ENCODE measurements at regions not wholly inside any gene's neighbourhood (a gene's known extent, or its start where the extent isn't known, plus 50 kb on each side); places are given as distances from the start of the nearest gene placed in this dataset.

DNA sequence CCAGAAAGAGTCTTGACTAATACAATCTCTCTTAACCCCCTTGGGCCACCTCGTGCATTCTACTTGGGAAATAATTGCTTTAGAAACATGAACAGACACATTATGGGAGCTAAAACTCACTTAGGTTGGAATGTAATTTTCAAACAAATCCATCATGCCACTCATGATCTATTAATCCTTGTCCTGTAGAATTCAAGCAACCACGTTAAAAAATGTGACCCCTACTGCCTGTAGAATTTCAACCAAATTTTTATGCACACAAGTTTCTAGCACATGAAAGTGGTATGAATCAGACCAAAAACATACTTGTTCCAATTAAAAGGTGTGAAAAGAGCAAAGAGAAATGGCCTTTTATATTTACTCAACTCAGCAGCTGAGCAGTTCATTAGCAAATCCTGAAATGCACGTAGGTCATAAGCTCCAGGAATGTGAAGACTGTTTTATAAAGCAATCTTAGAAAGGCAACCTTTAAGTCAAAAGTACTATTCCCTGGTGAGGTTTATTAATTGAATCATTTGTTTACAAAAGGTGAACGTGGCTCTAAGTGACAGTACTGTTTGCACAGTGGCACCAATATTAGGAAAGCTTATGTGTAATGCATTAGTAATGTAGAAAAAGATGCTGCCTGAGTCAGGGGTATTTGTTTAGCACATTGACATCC lies 459.4 kb upstream of the UBE2E3 start:
- no CpG with 5 or more reads among the region's 4 CpGs for WGBS (ENCODE audit: extremely low coverage, insufficient coverage, low lambda C conversion rate)
- no peak overlapping the region for H3K4me3 ChIP-seq (ENCODE audit: low read length)
- DNase-seq: no peak
- peaks cover 4% of the 10 kb centered on the region for H3K4me1 ChIP-seq (ENCODE audit: control insufficient read depth, low read depth, low read length)
- H4K5ac ChIP-seq (ENCODE audit: low read length): no peak overlapping the region
- H2BK5ac ChIP-seq (ENCODE audit: low read length): no peak overlapping the region
- no peaks in the 10 kb centered on the region for H3K27me3 ChIP-seq (ENCODE audit: insufficient read depth, low read length, poor library complexity)
- H2BK15ac ChIP-seq (replicated peaks; ENCODE audit: low read depth): no peak overlapping the region
- no peak overlapping the region for H3K56ac ChIP-seq (ENCODE audit: low read length)
- no peak overlapping the region for H3K18ac ChIP-seq (ENCODE audit: low read length)
- H3K4me2 ChIP-seq (ENCODE audit: low read length): no peak overlapping the region
- no peaks in the 10 kb centered on the region for H3K79me1 ChIP-seq (ENCODE audit: low read length)
- no peak overlapping the region for H3K23ac ChIP-seq (ENCODE audit: low read length)
- no peak overlapping the region for H2BK120ac ChIP-seq (ENCODE audit: low read depth, low read length)
- H3K27ac ChIP-seq (ENCODE audit: low read depth, low read length): no peak overlapping the region
- H3K9ac ChIP-seq (ENCODE audit: low read length): no peak overlapping the region
- no peak overlapping the region for H3K4ac ChIP-seq (ENCODE audit: low read depth, low read length)
- H4K8ac ChIP-seq (ENCODE audit: low read depth, low read length): no peak overlapping the region
- H3K36me3 ChIP-seq (ENCODE audit: control insufficient read depth, insufficient read depth, low read length): no peaks in the 10 kb centered on the region
- no peak overlapping the region for H2AK5ac ChIP-seq (ENCODE audit: low read length)
- no peaks in the 10 kb centered on the region for H3K79me2 ChIP-seq (ENCODE audit: control insufficient read depth, insufficient read depth, low read length)

DNA sequence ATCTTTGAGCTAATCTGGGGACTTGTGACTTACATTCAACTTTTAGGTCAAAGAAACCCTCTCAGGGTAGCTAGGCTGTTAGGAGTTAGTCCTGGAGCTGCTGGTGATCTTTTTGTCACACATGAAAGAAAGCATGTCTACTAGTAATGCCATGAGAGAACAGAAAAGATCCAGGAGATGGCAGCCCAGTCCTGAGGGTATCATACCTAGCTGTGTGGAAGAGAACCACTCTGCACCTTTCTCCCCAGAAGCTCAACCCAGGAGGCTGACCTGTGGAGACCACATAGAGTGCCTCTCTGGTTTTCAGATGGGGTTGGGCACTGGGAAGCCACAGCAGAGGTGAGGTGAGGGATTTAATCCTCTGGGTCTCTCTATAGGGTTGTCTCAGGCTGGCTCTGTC lies 460.2 kb upstream of the UBE2E3 start:
- H2AK5ac ChIP-seq (ENCODE audit: low read length): no peak overlapping the region
- H3K27me3 ChIP-seq (ENCODE audit: insufficient read depth, low read length, poor library complexity): no peaks in the 10 kb centered on the region
- no peaks in the 10 kb centered on the region for H3K79me1 ChIP-seq (ENCODE audit: low read length)
- H2BK120ac ChIP-seq (ENCODE audit: low read depth, low read length): no peak overlapping the region
- no peak overlapping the region for H4K8ac ChIP-seq (ENCODE audit: low read depth, low read length)
- H4K5ac ChIP-seq (ENCODE audit: low read length): no peak overlapping the region
- peaks cover 4% of the 10 kb centered on the region for H3K4me1 ChIP-seq (ENCODE audit: control insufficient read depth, low read depth, low read length)
- no peak overlapping the region for H3K4me3 ChIP-seq (ENCODE audit: low read length)
- no peak overlapping the region for H2BK15ac ChIP-seq (replicated peaks; ENCODE audit: low read depth)
- H3K23ac ChIP-seq (ENCODE audit: low read length): no peak overlapping the region
- H3K79me2 ChIP-seq (ENCODE audit: control insufficient read depth, insufficient read depth, low read length): no peaks in the 10 kb centered on the region
- H2BK5ac ChIP-seq (ENCODE audit: low read length): no peak overlapping the region
- no peaks in the 10 kb centered on the region for H3K36me3 ChIP-seq (ENCODE audit: control insufficient read depth, insufficient read depth, low read length)
- no peak overlapping the region for H3K27ac ChIP-seq (ENCODE audit: low read depth, low read length)
- no peak overlapping the region for H3K4ac ChIP-seq (ENCODE audit: low read depth, low read length)
- no peak overlapping the region for H3K9ac ChIP-seq (ENCODE audit: low read length)
- H3K4me2 ChIP-seq (ENCODE audit: low read length): no peak overlapping the region
- no peak overlapping the region for H3K18ac ChIP-seq (ENCODE audit: low read length)
- H3K56ac ChIP-seq (ENCODE audit: low read length): no peak overlapping the region
- DNase-seq: peak; percentile 35

DNA sequence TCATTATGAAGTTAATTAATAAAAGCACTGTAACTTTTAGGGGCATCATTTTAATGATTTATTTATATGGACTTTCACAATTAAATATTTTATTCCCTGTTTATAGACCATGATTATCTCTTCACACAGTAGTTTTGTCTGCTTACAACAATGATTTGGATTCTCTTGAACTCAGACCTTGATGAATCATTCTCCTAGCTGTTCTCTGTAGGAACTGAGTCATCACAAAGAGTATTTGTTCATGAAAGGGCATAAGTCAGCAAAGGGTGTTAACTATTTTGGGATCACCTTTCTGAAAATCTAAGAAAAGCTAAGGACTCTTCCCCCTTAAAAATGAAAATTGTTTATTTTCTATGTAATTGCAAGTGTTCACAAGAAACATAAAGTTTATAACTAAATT lies 461.1 kb upstream of the UBE2E3 start:
- peaks cover 1% of the 10 kb centered on the region for H3K4me1 ChIP-seq (ENCODE audit: control insufficient read depth, low read depth, low read length)
- H2BK120ac ChIP-seq (ENCODE audit: low read depth, low read length): no peak overlapping the region
- no peaks in the 10 kb centered on the region for H3K79me2 ChIP-seq (ENCODE audit: control insufficient read depth, insufficient read depth, low read length)
- no peak overlapping the region for H3K4me2 ChIP-seq (ENCODE audit: low read length)
- H3K79me1 ChIP-seq (ENCODE audit: low read length): no peaks in the 10 kb centered on the region
- H4K5ac ChIP-seq (ENCODE audit: low read length): no peak overlapping the region
- H3K4ac ChIP-seq (ENCODE audit: low read depth, low read length): no peak overlapping the region
- no peak overlapping the region for H3K27ac ChIP-seq (ENCODE audit: low read depth, low read length)
- H3K27me3 ChIP-seq (ENCODE audit: insufficient read depth, low read length, poor library complexity): no peaks in the 10 kb centered on the region
- H2BK15ac ChIP-seq (replicated peaks; ENCODE audit: low read depth): no peak overlapping the region
- no peak overlapping the region for H3K18ac ChIP-seq (ENCODE audit: low read length)
- no peak overlapping the region for H3K23ac ChIP-seq (ENCODE audit: low read length)
- H3K36me3 ChIP-seq (ENCODE audit: control insufficient read depth, insufficient read depth, low read length): no peaks in the 10 kb centered on the region
- H3K4me3 ChIP-seq (ENCODE audit: low read length): no peak overlapping the region
- H2BK5ac ChIP-seq (ENCODE audit: low read length): no peak overlapping the region
- H3K9ac ChIP-seq (ENCODE audit: low read length): no peak overlapping the region
- peak; percentile 8 for DNase-seq
- H3K56ac ChIP-seq (ENCODE audit: low read length): no peak overlapping the region
- H4K8ac ChIP-seq (ENCODE audit: low read depth, low read length): no peak overlapping the region
- no peak overlapping the region for H2AK5ac ChIP-seq (ENCODE audit: low read length)

DNA sequence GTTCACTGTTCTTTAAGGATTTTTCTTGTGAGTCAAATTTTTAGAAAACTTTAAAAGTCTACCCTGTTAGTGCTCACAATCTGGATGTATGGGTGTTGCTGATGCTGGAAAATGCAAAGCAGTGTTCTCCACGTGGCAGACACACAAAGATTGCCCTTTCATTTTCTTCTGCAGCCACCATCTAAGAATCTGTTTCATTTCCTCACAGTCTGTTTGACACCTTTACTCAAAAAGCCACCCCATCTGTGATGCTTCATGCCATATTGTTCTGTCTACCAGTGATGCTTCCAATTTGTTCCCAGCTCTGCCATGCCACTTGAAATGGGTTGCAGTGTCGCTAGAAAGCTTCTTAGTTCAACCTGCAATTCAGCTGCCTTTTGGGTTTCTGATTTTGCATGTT lies 464.2 kb upstream of the UBE2E3 start:
- Histone ChIP-seq H2BK15ac (replicated peaks; ENCODE audit: low read depth) (no peak overlapping the region), H3K18ac (ENCODE audit: low read length) (no peak overlapping the region), H3K4me2 (ENCODE audit: low read length) (no peak overlapping the region), H3K23ac (ENCODE audit: low read length) (no peak overlapping the region), H3K56ac (ENCODE audit: low read length) (no peak overlapping the region), H3K79me2 (ENCODE audit: control insufficient read depth, insufficient read depth, low read length) (no peaks in the 10 kb centered on the region), H4K8ac (ENCODE audit: low read depth, low read length) (no peak overlapping the region), H2BK5ac (ENCODE audit: low read length) (no peak overlapping the region), H4K5ac (ENCODE audit: low read length) (no peak overlapping the region), H3K27me3 (ENCODE audit: insufficient read depth, low read length, poor library complexity) (no peaks in the 10 kb centered on the region), H3K9ac (ENCODE audit: low read length) (no peak overlapping the region), H2AK5ac (ENCODE audit: low read length) (no peak overlapping the region), H3K4ac (ENCODE audit: low read depth, low read length) (no peak overlapping the region), H3K79me1 (ENCODE audit: low read length) (no peaks in the 10 kb centered on the region), H3K4me3 (ENCODE audit: low read length) (no peak overlapping the region), H2BK120ac (ENCODE audit: low read depth, low read length) (no peak overlapping the region), H3K4me1 (ENCODE audit: control insufficient read depth, low read depth, low read length) (no peaks in the 10 kb centered on the region), H3K27ac (ENCODE audit: low read depth, low read length) (no peak overlapping the region), H3K36me3 (ENCODE audit: control insufficient read depth, insufficient read depth, low read length) (no peaks in the 10 kb centered on the region)
- no CpG with 5 or more reads among the region's 2 CpGs for WGBS (ENCODE audit: extremely low coverage, insufficient coverage, low lambda C conversion rate)
- no peak for DNase-seq

DNA sequence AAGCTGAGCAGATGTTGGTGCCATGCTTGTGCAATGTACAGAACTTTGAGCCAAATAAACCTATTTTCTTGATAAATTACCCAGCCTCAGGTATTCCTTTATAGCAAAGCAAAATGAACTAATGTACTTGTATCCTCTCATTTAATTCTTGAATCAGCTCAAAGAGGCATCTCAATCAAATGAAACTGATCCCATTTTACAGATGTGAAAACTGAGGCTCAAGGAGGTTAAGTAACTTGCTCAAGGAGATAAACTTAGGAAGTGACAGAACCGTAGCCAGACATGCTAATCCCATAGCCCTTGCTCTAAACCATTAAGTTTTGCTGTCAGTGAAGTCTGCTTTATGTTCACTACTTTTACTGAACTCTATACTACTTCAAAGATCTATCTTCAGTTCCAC lies 467.0 kb upstream of the UBE2E3 start:
- no peak overlapping the region for H4K8ac ChIP-seq (ENCODE audit: low read depth, low read length)
- H2BK120ac ChIP-seq (ENCODE audit: low read depth, low read length): no peak overlapping the region
- WGBS (ENCODE audit: extremely low coverage, insufficient coverage, low lambda C conversion rate): no CpG with 5 or more reads among the region's 1 CpG
- no peak overlapping the region for H3K23ac ChIP-seq (ENCODE audit: low read length)
- H3K56ac ChIP-seq (ENCODE audit: low read length): no peak overlapping the region
- DNase-seq: no peak
- no peak overlapping the region for H3K4me3 ChIP-seq (ENCODE audit: low read length)
- H3K4ac ChIP-seq (ENCODE audit: low read depth, low read length): no peak overlapping the region
- H3K27me3 ChIP-seq (ENCODE audit: insufficient read depth, low read length, poor library complexity): no peaks in the 10 kb centered on the region
- H3K27ac ChIP-seq (ENCODE audit: low read depth, low read length): no peak overlapping the region
- H3K36me3 ChIP-seq (ENCODE audit: control insufficient read depth, insufficient read depth, low read length): no peaks in the 10 kb centered on the region
- H2AK5ac ChIP-seq (ENCODE audit: low read length): no peak overlapping the region
- no peak overlapping the region for H4K5ac ChIP-seq (ENCODE audit: low read length)
- no peaks in the 10 kb centered on the region for H3K79me1 ChIP-seq (ENCODE audit: low read length)
- no peak overlapping the region for H3K18ac ChIP-seq (ENCODE audit: low read length)
- no peak overlapping the region for H2BK15ac ChIP-seq (replicated peaks; ENCODE audit: low read depth)
- H2BK5ac ChIP-seq (ENCODE audit: low read length): no peak overlapping the region
- no peak overlapping the region for H3K4me2 ChIP-seq (ENCODE audit: low read length)
- no peaks in the 10 kb centered on the region for H3K4me1 ChIP-seq (ENCODE audit: control insufficient read depth, low read depth, low read length)
- no peak overlapping the region for H3K9ac ChIP-seq (ENCODE audit: low read length)
- H3K79me2 ChIP-seq (ENCODE audit: control insufficient read depth, insufficient read depth, low read length): no peaks in the 10 kb centered on the region

DNA sequence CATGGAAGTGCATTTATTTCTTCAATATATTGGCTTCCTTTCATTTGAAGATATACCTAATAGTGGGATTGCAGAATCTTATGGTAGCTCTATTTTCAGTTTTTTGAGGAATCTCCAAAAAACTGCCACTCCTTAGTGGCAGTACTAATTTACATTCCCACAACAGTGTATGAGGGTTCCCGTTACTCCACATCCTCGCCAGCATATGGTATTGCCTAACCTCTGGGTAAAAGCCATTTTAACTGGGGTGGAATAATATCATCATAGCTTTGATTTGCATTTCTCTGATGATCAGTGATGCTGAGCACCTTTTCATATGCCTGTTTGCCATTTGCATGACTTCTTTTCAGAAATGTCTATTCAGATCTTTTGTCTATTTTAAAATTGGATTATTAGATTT lies 471.9 kb upstream of the UBE2E3 start:
- no peak overlapping the region for H3K27ac ChIP-seq (ENCODE audit: low read depth, low read length)
- no peak overlapping the region for H3K9ac ChIP-seq (ENCODE audit: low read length)
- H3K79me1 ChIP-seq (ENCODE audit: low read length): no peaks in the 10 kb centered on the region
- H3K27me3 ChIP-seq (ENCODE audit: insufficient read depth, low read length, poor library complexity): no peaks in the 10 kb centered on the region
- no peak overlapping the region for H4K5ac ChIP-seq (ENCODE audit: low read length)
- no CpG with 5 or more reads among the region's 2 CpGs for WGBS (ENCODE audit: extremely low coverage, insufficient coverage, low lambda C conversion rate)
- no peak overlapping the region for H2AK5ac ChIP-seq (ENCODE audit: low read length)
- DNase-seq: no peak
- H3K4me1 ChIP-seq (ENCODE audit: control insufficient read depth, low read depth, low read length): no peaks in the 10 kb centered on the region
- no peak overlapping the region for H3K56ac ChIP-seq (ENCODE audit: low read length)
- H3K18ac ChIP-seq (ENCODE audit: low read length): no peak overlapping the region
- H3K4me3 ChIP-seq (ENCODE audit: low read length): no peak overlapping the region
- H2BK5ac ChIP-seq (ENCODE audit: low read length): no peak overlapping the region
- H3K36me3 ChIP-seq (ENCODE audit: control insufficient read depth, insufficient read depth, low read length): no peaks in the 10 kb centered on the region
- H4K8ac ChIP-seq (ENCODE audit: low read depth, low read length): no peak overlapping the region
- H2BK120ac ChIP-seq (ENCODE audit: low read depth, low read length): no peak overlapping the region
- no peak overlapping the region for H3K4ac ChIP-seq (ENCODE audit: low read depth, low read length)
- H2BK15ac ChIP-seq (replicated peaks; ENCODE audit: low read depth): no peak overlapping the region
- H3K79me2 ChIP-seq (ENCODE audit: control insufficient read depth, insufficient read depth, low read length): no peaks in the 10 kb centered on the region
- H3K23ac ChIP-seq (ENCODE audit: low read length): no peak overlapping the region
- no peak overlapping the region for H3K4me2 ChIP-seq (ENCODE audit: low read length)

Data from mesendoderm (in vitro differentiated cells).